H1 (cell line): ENCODE measurements at regions not wholly inside any gene's neighbourhood (a gene's known extent, or its start where the extent isn't known, plus 50 kb on each side); places are given as distances from the start of the nearest gene placed in this dataset.

Experiments used
- CHD2 ChIP-seq: IDR thresholded peaks from 2 replicates; pipeline ENCODE4 v1.6.1; 2012; ENCODE audit warnings: low read length, improper control_type of control experiment

DNA sequence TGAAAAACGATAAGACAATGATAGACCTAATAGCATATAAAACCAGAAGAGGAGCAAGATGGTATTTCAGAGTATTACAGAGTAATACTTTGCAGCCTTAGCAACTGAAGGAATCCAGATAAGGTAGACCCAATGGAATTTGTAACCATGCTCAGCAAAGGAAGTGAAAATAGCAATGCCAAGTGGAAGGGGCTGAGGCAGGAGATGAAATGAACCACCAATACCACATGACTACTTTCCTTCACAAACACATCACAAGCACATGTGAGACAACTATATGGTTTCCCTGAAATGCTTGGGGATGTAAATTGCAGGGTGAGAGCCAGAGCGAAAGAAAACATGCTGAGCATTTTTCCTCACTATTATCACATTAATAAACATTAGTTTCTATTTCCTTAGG lies 79.8 kb upstream of the MELK start (continued):
- TF ChIP-seq CHD2, result no peak
